SK-N-SH treated with all-trans-retinoic acid at 6 μM for 48 hours (cell line): ENCODE measurements at regions not wholly inside any gene's neighbourhood (a gene's known extent, or its start where the extent isn't known, plus 50 kb on each side); places are given as distances from the start of the nearest gene placed in this dataset.
"Not testable (repeated sequence)": the region's sequence is repeated elsewhere in the genome, so short reads cannot be mapped to it uniquely, and the experiment has no call there.

Experiments
- BACH2 ChIP-seq: fragments of 250-450 bp; sonication (Bioruptor Pico); IDR thresholded peaks from 2 replicates; pipeline ENCODE4 v1.9.0; 2021; ENCODE audit warnings: mild to moderate bottlenecking, borderline replicate concordance
- CREB5 ChIP-seq: fragments of 250-450 bp; sonication (Bioruptor Pico); IDR thresholded peaks from 2 replicates; pipeline ENCODE4 v1.5.1; 2020; ENCODE audit warnings: low read depth, mild to moderate bottlenecking, moderate library complexity
- ISL1 ChIP-seq: fragments of 250-450 bp; sonication (Bioruptor Pico); IDR thresholded peaks from 2 replicates; pipeline ENCODE4 v2.1.2; 2022; ENCODE audit warnings: mild to moderate bottlenecking, moderate library complexity
- PATZ1 ChIP-seq: fragments of 250-450 bp; sonication (Bioruptor Pico); IDR thresholded peaks from 2 replicates; pipeline ENCODE4 v1.8.0; 2020; ENCODE audit warnings: mild to moderate bottlenecking, moderate library complexity, borderline replicate concordance
- POU6F1 ChIP-seq: fragments of 250-450 bp; sonication (Bioruptor Pico); IDR thresholded peaks from 2 replicates; pipeline ENCODE4 v1.8.0; 2021; ENCODE audit warnings: low read depth, mild to moderate bottlenecking, moderate library complexity, borderline replicate concordance
- RARB ChIP-seq: fragments of 250-450 bp; sonication (Bioruptor Pico); IDR thresholded peaks from 2 replicates; pipeline ENCODE4 v1.8.0; 2021; ENCODE audit warnings: mild to moderate bottlenecking, moderate library complexity
- SNAI2 ChIP-seq: fragments of 250-450 bp; sonication (Bioruptor Pico); IDR thresholded peaks from 2 replicates; pipeline ENCODE4 v1.5.0; 2020; ENCODE audit warnings: mild to moderate bottlenecking, moderate library complexity
- TCF4 ChIP-seq: fragments of 250-450 bp; sonication (Bioruptor Pico); IDR thresholded peaks from 2 replicates; pipeline ENCODE4 v1.8.0; 2021; ENCODE audit warnings: mild to moderate bottlenecking, moderate library complexity, borderline replicate concordance
- TSHZ2 ChIP-seq: fragments of 250-450 bp; sonication (Bioruptor Pico); IDR thresholded peaks from 2 replicates; pipeline ENCODE4 v1.5.0; 2020; ENCODE audit warnings: mild to moderate bottlenecking, moderate library complexity
- ZFP3 ChIP-seq: fragments of 250-450 bp; sonication (Bioruptor Pico); IDR thresholded peaks from 2 replicates; pipeline ENCODE4 v1.5.0; 2020; ENCODE audit warnings: mild to moderate bottlenecking, moderate library complexity

GRCh38 chr7:121608183-121608582 is 212.1 kb upstream of the FAM3C start:
- TF ChIP-seq TSHZ2 (CRISPR knock-in tag); PATZ1 (CRISPR knock-in tag); BACH2 (CRISPR knock-in tag); CREB5 (CRISPR knock-in tag); RARB (CRISPR knock-in tag); POU6F1 (CRISPR knock-in tag); SNAI2; ISL1 (CRISPR knock-in tag); ZFP3 (CRISPR knock-in tag); TCF4: not testable (repeated sequence)
